K562 (cell line): ENCODE measurements at regions not wholly inside any gene's neighbourhood (a gene's known extent, or its start where the extent isn't known, plus 50 kb on each side); places are given as distances from the start of the nearest gene placed in this dataset.

Source experiments
- ATAC-seq: fragments of 200-7000 bp; cut with Tn5 transposase; 3 replicates; pipeline ENCODE4 v1.9.1; 2020; ENCODE audit warnings: moderate library complexity
- BruUV-seq: library from RNA; stranded (reverse); fragments of 400-500 nt; replicated peaks from 2 replicates; lab custom pipeline; 2021; lab: Mats Ljungman, UMichigan
- CTCF ChIA-PET: fragments of 300-600 bp; formaldehyde crosslinking; extraction: SDS; loops from one replicate; lab custom pipeline; 2021; ENCODE audit warnings: low intra/inter-chr PET ratio; lab: Yijun Ruan, JAX
- POLR2A ChIA-PET: fragments of 300-600, 350-650 bp; sonication (Branson Sonifier 250); formaldehyde crosslinking; extraction: SDS; loops from one replicate; lab custom pipeline; 2021; ENCODE audit warnings: antibody characterized with exemption, inconsistent platforms; lab: Yijun Ruan, JAX
- DNase-seq, 4 experiments: peaks; one replicate each; pipeline versions ENCODE4 v3.0.0 to v3.0.0-alpha.2; 2011 to 2018; ENCODE audit warnings: low spot score in 3 of 4, mixed read lengths in 3 of 4; ENCODE audit errors: extremely low read depth in 1 of 4
- FAIRE-seq: peaks from 2 replicates; lab custom pipeline; 2011; peaks lifted over from hg19 to GRCh38; lab: Jason Lieb, UNC
- H2AFZ ChIP-seq: 2 replicates; pipeline ENCODE4 v1.6.0; 2011; ENCODE audit warnings: low read depth, low read length, control low read depth, inconsistent platforms
- H3K27ac ChIP-seq: fragments of 200-600 bp; 3 replicates; pipeline ENCODE4 v1.8.0; 2011; ENCODE audit warnings: low read depth, mild to moderate bottlenecking, control low read depth, inconsistent platforms, low read length, moderate library complexity, mixed read lengths; ENCODE audit errors: extremely low read depth
- H3K27me3 ChIP-seq, 2 experiments: fragments of 300-600 bp in 1 of 2; 2 replicates in 1 of 2; 3 replicates in 1 of 2; pipeline versions ENCODE4 v1.6.0 to v1.8.0; 2011; ENCODE audit warnings: inconsistent platforms in 2 of 2, low read length in 2 of 2, mild to moderate bottlenecking in 1 of 2, mixed read lengths in 1 of 2, moderate library complexity in 1 of 2; ENCODE audit not compliant: control insufficient read depth in 2 of 2, insufficient read depth in 2 of 2
- H3K36me3 ChIP-seq: fragments of 300-600 bp; 3 replicates; pipeline ENCODE4 v1.8.0; 2011; ENCODE audit warnings: mild to moderate bottlenecking, low read length, inconsistent platforms; ENCODE audit not compliant: control insufficient read depth, insufficient read depth
- H3K4me1 ChIP-seq, 2 experiments: fragments of 200-600 bp in 1 of 2; replicated peaks in 1 of 2; 2 replicates in 1 of 2; 3 replicates in 1 of 2; pipeline versions ENCODE4 v1.5.1 to v1.8.0; 2011; ENCODE audit warnings: inconsistent platforms in 2 of 2, low read length in 2 of 2, mild to moderate bottlenecking in 1 of 2, mixed read lengths in 1 of 2, moderate library complexity in 1 of 2; ENCODE audit not compliant: control insufficient read depth in 2 of 2, insufficient read depth in 2 of 2
- H3K4me2 ChIP-seq: 2 replicates; pipeline ENCODE4 v1.6.1; 2011; ENCODE audit warnings: low read length, control low read depth, inconsistent platforms, mixed read lengths; ENCODE audit not compliant: insufficient read depth
- H3K4me3 ChIP-seq: fragments of 200-600 bp; sonication (generic), shearing (Covaris generic); 2 replicates; pipeline ENCODE4 v1.5.1; 2016; ENCODE audit warnings: control low read depth, inconsistent platforms
- H3K79me2 ChIP-seq: fragments of 200-600 bp; 3 replicates; pipeline ENCODE4 v1.8.0; 2011; ENCODE audit warnings: low read length, inconsistent platforms; ENCODE audit not compliant: control insufficient read depth, insufficient read depth
- H3K9ac ChIP-seq, 2 experiments: 2 replicates each; pipeline versions ENCODE4 v1.6.0 to v1.6.1; 2011; ENCODE audit warnings: low read depth in 2 of 2, low read length in 2 of 2, control low read depth in 1 of 2, inconsistent platforms in 1 of 2, mild to moderate bottlenecking in 1 of 2, mixed read lengths in 1 of 2; ENCODE audit not compliant: insufficient read depth in 1 of 2
- H3K9me1 ChIP-seq: one replicate; pipeline ENCODE4 v1.6.0; 2011; ENCODE audit warnings: inconsistent platforms, mild to moderate bottlenecking, low read length, moderate library complexity; ENCODE audit not compliant: control insufficient read depth, insufficient read depth
- H3K9me3 ChIP-seq: replicated peaks from 2 replicates; pipeline ENCODE4 v1.5.1; 2011; ENCODE audit warnings: low read depth, low read length, inconsistent platforms; ENCODE audit not compliant: control insufficient read depth, insufficient read depth
- H4K20me1 ChIP-seq: replicated peaks from 2 replicates; pipeline ENCODE4 v1.6.1; 2011; ENCODE audit warnings: low read length, inconsistent platforms, mixed read lengths; ENCODE audit not compliant: control insufficient read depth, insufficient read depth
- CBX3 ChIP-seq, 2 experiments: IDR thresholded peaks; 1 replicate in 1 of 2; 2 replicates in 1 of 2; pipeline ENCODE4 v1.6.1; 2012; ENCODE audit warnings: inconsistent platforms in 2 of 2, low read length in 2 of 2, borderline replicate concordance in 1 of 2, control low read depth in 1 of 2
- FOXK2 ChIP-seq, 2 experiments: fragments of 450-650 bp; IDR thresholded peaks in 1 of 2; conservative IDR thresholded peaks in 1 of 2; 2 replicates each; pipeline ENCODE4 v1.6.1; 2016; ENCODE audit warnings: low read depth in 2 of 2, mild to moderate bottlenecking in 1 of 2
- MXD1 ChIP-seq: fragments of 250-450 bp; sonication (Bioruptor Pico); IDR thresholded peaks from 2 replicates; pipeline ENCODE4 v1.8.0; 2021; ENCODE audit warnings: borderline replicate concordance, mild to moderate bottlenecking, moderate library complexity; ENCODE audit not compliant: poor library complexity, severe bottlenecking
- PATZ1 ChIP-seq: fragments of 250-450 bp; sonication (Bioruptor Pico); IDR thresholded peaks from 2 replicates; pipeline ENCODE4 v1.5.0; 2020; ENCODE audit warnings: mild to moderate bottlenecking, borderline replicate concordance
- PTTG1 ChIP-seq: fragments of 450-650 bp; IDR thresholded peaks from 2 replicates; pipeline ENCODE4 v1.6.1; 2016; ENCODE audit warnings: low read depth, mild to moderate bottlenecking, missing genetic modification characterization, missing compliant biosample characterization
- RAD51 ChIP-seq: fragments of 450-650 bp; IDR thresholded peaks from 2 replicates; pipeline ENCODE4 v1.7.1; 2016; ENCODE audit warnings: low read depth, mild to moderate bottlenecking, borderline replicate concordance
- RFX1 ChIP-seq: fragments of 450-650 bp; IDR thresholded peaks from 2 replicates; pipeline ENCODE4 v1.6.1; 2016; ENCODE audit warnings: mild to moderate bottlenecking, moderate library complexity
- SIX5 ChIP-seq, 2 experiments: IDR thresholded peaks; 2 replicates each; pipeline ENCODE4 v1.6.1; 2011; ENCODE audit warnings: low read length in 2 of 2, borderline replicate concordance in 1 of 2, low read depth in 1 of 2, mild to moderate bottlenecking in 1 of 2, moderate library complexity in 1 of 2; ENCODE audit not compliant: insufficient read depth in 1 of 2
- TFE3 ChIP-seq: fragments of 450-650 bp; formaldehyde crosslinking; IDR thresholded peaks from 2 replicates; pipeline ENCODE4 v1.4.0; 2020; ENCODE audit warnings: mild to moderate bottlenecking, mixed read lengths
- TRIM25 ChIP-seq: fragments of 450-650 bp; IDR thresholded peaks from 2 replicates; pipeline ENCODE4 v1.7.0; 2016; ENCODE audit warnings: borderline replicate concordance
- USF1 ChIP-seq: sonication (generic); formaldehyde crosslinking; IDR thresholded peaks from 2 replicates; pipeline ENCODE4 v1.9.0; 2022; ENCODE audit warnings: mild to moderate bottlenecking, missing genetic modification reagents
- USF2 ChIP-seq: sonication (generic); formaldehyde crosslinking; IDR thresholded peaks from 2 replicates; pipeline ENCODE4 v1.5.0; 2020; ENCODE audit warnings: missing genetic modification reagents
- WGBS: fragments of 100-300 bp; shearing (Covaris generic); methylation state at CpG from one replicate; pipeline ENCODE4 v1.1.6; 2016; ENCODE audit warnings: low coverage, mixed read lengths; ENCODE audit not compliant: insufficient coverage; ENCODE audit errors: missing lambda C conversion rate; 5-methylcytosine and 5-hydroxymethylcytosine counted together
- in situ Hi-C: fragments of 300-500 bp; cut with MboI; formaldehyde crosslinking; loops from 4 replicates; pipeline ENCODE4 v1.15.0; 2018; ENCODE audit warnings: inconsistent platforms, mixed read lengths
- intact Hi-C: fragments of 100-400 bp; cut with micrococcal nuclease; formaldehyde crosslinking; loops from 2 replicates; pipeline ENCODE4 v1.14.2; 2022

- Histone ChIP-seq H4K20me1 (no peaks in the 10 kb centered on the region; the same call in 1 of the 2 replicates), H3K9me3 (no peaks in the 10 kb centered on the region; the same call in 1 of the 2 replicates), H2AFZ (no peak overlapping the region), H3K79me2 (no peaks in the 10 kb centered on the region), H3K4me3 (no peak overlapping the region), H3K9ac (no peak overlapping the region), H3K27ac (no peak overlapping the region), H3K4me1 (no peaks in the 10 kb centered on the region), H3K27me3 (peaks cover 18 to 57% of the 10 kb centered on the region in 2 experiments; a peak in 3 of 5 replicates), H3K4me2 (no peak overlapping the region), H3K36me3 (no peaks in the 10 kb centered on the region), H3K9me1 (no peaks in the 10 kb centered on the region)
- FAIRE-seq (no peak), DNase-seq (peak in 1 of 4 experiments; percentile 19), ATAC-seq (no peak)
- no TSS peak for BruUV-seq
- intact Hi-C loops = no loop called here
- ChIA-PET POLR2A (no interaction called here), CTCF (no interaction called here)
- WGBS = 2% methylated on average over 6 of the region's 6 CpGs
- in situ Hi-C loops = no loop called here
- no peak for TF ChIP-seq SIX5 (IDR thresholded peaks at IDR 0.05; ENCODE audit: borderline replicate concordance in 1 of 2, insufficient read depth in 1 of 2, low read depth in 1 of 2, low read length in 2 of 2)
- TF ChIP-seq PTTG1 (tag) = no peak
- TF ChIP-seq PATZ1 (CRISPR knock-in tag) = no peak
- 0 out of 2 replicates have a peak, but pooled peaks have one; percentile 29 for TF ChIP-seq USF2 (CRISPR knock-in tag)
- TF ChIP-seq RFX1 = peak; percentile 32; the same call in 1 of the 2 replicates
- TF ChIP-seq MXD1 (CRISPR knock-in tag) = no peak
- peak; percentile 82 for TF ChIP-seq TFE3 (CRISPR knock-in tag)
- no peak for TF ChIP-seq TRIM25
- peak in 1 of 2 experiments; percentile 61; a peak in 1 of 3 replicates for TF ChIP-seq CBX3 (IDR thresholded peaks at IDR 0.05; ENCODE audit: borderline replicate concordance in 1 of 2, low read length in 2 of 2)
- 0 out of 2 replicates have a peak, but pooled peaks have one; percentile 34 for TF ChIP-seq USF1 (CRISPR knock-in tag)
- no peak for TF ChIP-seq FOXK2 (conservative IDR thresholded peaks at IDR 0.05 in 1 of 2, IDR thresholded peaks at IDR 0.05 in 1 of 2; ENCODE audit: low read depth in 2 of 2)
- 0 out of 2 replicates have a peak, but pooled peaks have one; percentile 17 for TF ChIP-seq RAD51
Observed at GRCh38 chr16:86374603-86375130, 135.7 kb upstream of the FOXF1 start.
